ENCODE measurements at regions not wholly inside any gene's neighbourhood (a gene's known extent, or its start where the extent isn't known, plus 50 kb on each side); places are given as distances from the start of the nearest gene placed in this dataset.

- H3K4me3 ChIP-seq (ENCODE audit: low read depth, low read length): no peak overlapping the region
- H3K9ac ChIP-seq (ENCODE audit: low read depth, low read length): no peak overlapping the region
- H3K9me3 ChIP-seq (ENCODE audit: control insufficient read depth, insufficient read depth, low read length): no peaks in the 10 kb centered on the region
- H3K27me3 ChIP-seq (ENCODE audit: control insufficient read depth, insufficient read depth, low read length): no peaks in the 10 kb centered on the region
- H3K36me3 ChIP-seq (ENCODE audit: control insufficient read depth, insufficient read depth, low read length): no peaks in the 10 kb centered on the region
- H3K4me1 ChIP-seq (ENCODE audit: control insufficient read depth, insufficient read depth, low read length): no peaks in the 10 kb centered on the region
These were observed 138.5 kb upstream of the CDH20 start for GRCh38 chr18:61194726-61195125.

- Histone ChIP-seq H3K9ac (ENCODE audit: low read depth, low read length) (no peak overlapping the region), H3K4me1 (ENCODE audit: control insufficient read depth, insufficient read depth, low read length) (no peaks in the 10 kb centered on the region), H3K36me3 (ENCODE audit: control insufficient read depth, insufficient read depth, low read length) (no peaks in the 10 kb centered on the region), H3K27me3 (ENCODE audit: control insufficient read depth, insufficient read depth, low read length) (no peaks in the 10 kb centered on the region), H3K4me3 (ENCODE audit: low read depth, low read length) (no peak overlapping the region), H3K9me3 (ENCODE audit: control insufficient read depth, insufficient read depth, low read length) (no peaks in the 10 kb centered on the region)
These were observed 136.5 kb upstream of the CDH20 start for GRCh38 chr18:61196750-61197149.

GRCh38 chr18:61198486-61198885 is 134.7 kb upstream of the CDH20 start:
- Histone ChIP-seq H3K36me3 (ENCODE audit: control insufficient read depth, insufficient read depth, low read length) (no peaks in the 10 kb centered on the region), H3K27me3 (ENCODE audit: control insufficient read depth, insufficient read depth, low read length) (no peaks in the 10 kb centered on the region), H3K9ac (ENCODE audit: low read depth, low read length) (no peak overlapping the region), H3K9me3 (ENCODE audit: control insufficient read depth, insufficient read depth, low read length) (no peaks in the 10 kb centered on the region), H3K4me1 (ENCODE audit: control insufficient read depth, insufficient read depth, low read length) (no peaks in the 10 kb centered on the region), H3K4me3 (ENCODE audit: low read depth, low read length) (no peak overlapping the region)

GRCh38 chr18:61199171-61199848 is 133.9 kb upstream of the CDH20 start:
- no peaks in the 10 kb centered on the region for H3K9me3 ChIP-seq (ENCODE audit: control insufficient read depth, insufficient read depth, low read length)
- H3K27me3 ChIP-seq (ENCODE audit: control insufficient read depth, insufficient read depth, low read length): no peaks in the 10 kb centered on the region
- no peaks in the 10 kb centered on the region for H3K4me1 ChIP-seq (ENCODE audit: control insufficient read depth, insufficient read depth, low read length)
- H3K36me3 ChIP-seq (ENCODE audit: control insufficient read depth, insufficient read depth, low read length): no peaks in the 10 kb centered on the region
- H3K9ac ChIP-seq (ENCODE audit: low read depth, low read length): no peak overlapping the region
- H3K4me3 ChIP-seq (ENCODE audit: low read depth, low read length): no peak overlapping the region

GRCh38 chr18:61201511-61201910 is 131.7 kb upstream of the CDH20 start:
- Histone ChIP-seq H3K9ac (ENCODE audit: low read depth, low read length) (no peak overlapping the region), H3K4me1 (ENCODE audit: control insufficient read depth, insufficient read depth, low read length) (no peaks in the 10 kb centered on the region), H3K9me3 (ENCODE audit: control insufficient read depth, insufficient read depth, low read length) (no peaks in the 10 kb centered on the region), H3K4me3 (ENCODE audit: low read depth, low read length) (no peak overlapping the region), H3K27me3 (ENCODE audit: control insufficient read depth, insufficient read depth, low read length) (no peaks in the 10 kb centered on the region), H3K36me3 (ENCODE audit: control insufficient read depth, insufficient read depth, low read length) (no peaks in the 10 kb centered on the region)

GRCh38 chr18:61203151-61203550 is 130.1 kb upstream of the CDH20 start:
- H3K9ac ChIP-seq (ENCODE audit: low read depth, low read length): no peak overlapping the region
- no peaks in the 10 kb centered on the region for H3K36me3 ChIP-seq (ENCODE audit: control insufficient read depth, insufficient read depth, low read length)
- H3K4me3 ChIP-seq (ENCODE audit: low read depth, low read length): no peak overlapping the region
- H3K27me3 ChIP-seq (ENCODE audit: control insufficient read depth, insufficient read depth, low read length): no peaks in the 10 kb centered on the region
- no peaks in the 10 kb centered on the region for H3K4me1 ChIP-seq (ENCODE audit: control insufficient read depth, insufficient read depth, low read length)
- no peaks in the 10 kb centered on the region for H3K9me3 ChIP-seq (ENCODE audit: control insufficient read depth, insufficient read depth, low read length)

- H3K4me1 ChIP-seq (ENCODE audit: control insufficient read depth, insufficient read depth, low read length): no peaks in the 10 kb centered on the region
- H3K36me3 ChIP-seq (ENCODE audit: control insufficient read depth, insufficient read depth, low read length): no peaks in the 10 kb centered on the region
- H3K9ac ChIP-seq (ENCODE audit: low read depth, low read length): no peak overlapping the region
- no peak overlapping the region for H3K4me3 ChIP-seq (ENCODE audit: low read depth, low read length)
- no peaks in the 10 kb centered on the region for H3K9me3 ChIP-seq (ENCODE audit: control insufficient read depth, insufficient read depth, low read length)
- H3K27me3 ChIP-seq (ENCODE audit: control insufficient read depth, insufficient read depth, low read length): no peaks in the 10 kb centered on the region
These were observed 123.4 kb upstream of the CDH20 start for GRCh38 chr18:61209801-61210200.

GRCh38 chr18:61216051-61216450 is 117.2 kb upstream of the CDH20 start:
- Histone ChIP-seq H3K27me3 (ENCODE audit: control insufficient read depth, insufficient read depth, low read length) (no peaks in the 10 kb centered on the region), H3K4me3 (ENCODE audit: low read depth, low read length) (no peak overlapping the region), H3K9me3 (ENCODE audit: control insufficient read depth, insufficient read depth, low read length) (no peaks in the 10 kb centered on the region), H3K9ac (ENCODE audit: low read depth, low read length) (no peak overlapping the region), H3K36me3 (ENCODE audit: control insufficient read depth, insufficient read depth, low read length) (no peaks in the 10 kb centered on the region), H3K4me1 (ENCODE audit: control insufficient read depth, insufficient read depth, low read length) (no peaks in the 10 kb centered on the region)

- H3K9me3 ChIP-seq (ENCODE audit: control insufficient read depth, insufficient read depth, low read length): peaks cover 3% of the 10 kb centered on the region
- no peaks in the 10 kb centered on the region for H3K27me3 ChIP-seq (ENCODE audit: control insufficient read depth, insufficient read depth, low read length)
- no peak overlapping the region for H3K9ac ChIP-seq (ENCODE audit: low read depth, low read length)
- no peaks in the 10 kb centered on the region for H3K36me3 ChIP-seq (ENCODE audit: control insufficient read depth, insufficient read depth, low read length)
- no peak overlapping the region for H3K4me3 ChIP-seq (ENCODE audit: low read depth, low read length)
- no peaks in the 10 kb centered on the region for H3K4me1 ChIP-seq (ENCODE audit: control insufficient read depth, insufficient read depth, low read length)
These were observed 111.0 kb upstream of the CDH20 start for GRCh38 chr18:61222206-61222605.

GRCh38 chr18:61225336-61225735 is 107.9 kb upstream of the CDH20 start:
- H3K9me3 ChIP-seq (ENCODE audit: control insufficient read depth, insufficient read depth, low read length): peaks cover 3% of the 10 kb centered on the region
- no peak overlapping the region for H3K9ac ChIP-seq (ENCODE audit: low read depth, low read length)
- H3K36me3 ChIP-seq (ENCODE audit: control insufficient read depth, insufficient read depth, low read length): no peaks in the 10 kb centered on the region
- no peaks in the 10 kb centered on the region for H3K27me3 ChIP-seq (ENCODE audit: control insufficient read depth, insufficient read depth, low read length)
- no peaks in the 10 kb centered on the region for H3K4me1 ChIP-seq (ENCODE audit: control insufficient read depth, insufficient read depth, low read length)
- no peak overlapping the region for H3K4me3 ChIP-seq (ENCODE audit: low read depth, low read length)

GRCh38 chr18:61236356-61237057 is 96.7 kb upstream of the CDH20 start:
- Histone ChIP-seq H3K4me3 (ENCODE audit: low read depth, low read length) (no peak overlapping the region), H3K27me3 (ENCODE audit: control insufficient read depth, insufficient read depth, low read length) (no peaks in the 10 kb centered on the region), H3K36me3 (ENCODE audit: control insufficient read depth, insufficient read depth, low read length) (no peaks in the 10 kb centered on the region), H3K4me1 (ENCODE audit: control insufficient read depth, insufficient read depth, low read length) (no peaks in the 10 kb centered on the region), H3K9me3 (ENCODE audit: control insufficient read depth, insufficient read depth, low read length) (no peaks in the 10 kb centered on the region), H3K9ac (ENCODE audit: low read depth, low read length) (no peak overlapping the region)

- no peaks in the 10 kb centered on the region for H3K4me1 ChIP-seq (ENCODE audit: control insufficient read depth, insufficient read depth, low read length)
- no peak overlapping the region for H3K9ac ChIP-seq (ENCODE audit: low read depth, low read length)
- H3K27me3 ChIP-seq (ENCODE audit: control insufficient read depth, insufficient read depth, low read length): no peaks in the 10 kb centered on the region
- H3K9me3 ChIP-seq (ENCODE audit: control insufficient read depth, insufficient read depth, low read length): no peaks in the 10 kb centered on the region
- no peaks in the 10 kb centered on the region for H3K36me3 ChIP-seq (ENCODE audit: control insufficient read depth, insufficient read depth, low read length)
- no peak overlapping the region for H3K4me3 ChIP-seq (ENCODE audit: low read depth, low read length)
These were observed 95.7 kb upstream of the CDH20 start for GRCh38 chr18:61237529-61237928.

All from iPS-15b (cell line).